HPDE6-E6E7 (cell line): ENCODE measurements at regions not wholly inside any gene's neighbourhood (a gene's known extent, or its start where the extent isn't known, plus 50 kb on each side); places are given as distances from the start of the nearest gene placed in this dataset.
"Not testable (repeated sequence)": the region's sequence is repeated elsewhere in the genome, so short reads cannot be mapped to it uniquely, and the experiment has no call there.

Experiments used
- DNase-seq: peaks from one replicate; pipeline ENCODE4 v3.0.0; 2011; ENCODE audit warnings: missing footprints; ENCODE audit errors: extremely low spot score

GRCh38 chr6:27630727-27631608, 158.1 kb upstream of the ZNF184 start:
- DNase-seq = peak; percentile 78

- no peak for DNase-seq
Observed at GRCh38 chr6:27624694-27625262, 151.9 kb upstream of the ZNF184 start.

GRCh38 chr6:27623103-27623502, 150.2 kb upstream of the ZNF184 start:
- DNase-seq = no peak

- no peak for DNase-seq
Observed at GRCh38 chr6:27619436-27619835, 146.5 kb upstream of the ZNF184 start.

- no peak for DNase-seq
Observed at GRCh38 chr6:27617700-27618689, 145.1 kb upstream of the ZNF184 start.

GRCh38 chr6:27617046-27617687, 144.3 kb upstream of the ZNF184 start:
- DNase-seq = peak; percentile 10

GRCh38 chr6:27616328-27617045, 143.6 kb upstream of the ZNF184 start:
- DNase-seq = no peak

- DNase-seq = no peak
Observed at GRCh38 chr6:27611451-27611850, 138.5 kb upstream of the ZNF184 start.

- peak; percentile 49 for DNase-seq
Observed at GRCh38 chr6:27608916-27609883, 136.3 kb upstream of the ZNF184 start.

GRCh38 chr6:27605401-27606342, 132.8 kb upstream of the ZNF184 start:
- peak; percentile 47 for DNase-seq

GRCh38 chr6:27604986-27605385, 132.1 kb upstream of the ZNF184 start:
- DNase-seq = peak; percentile 14

GRCh38 chr6:27601668-27602254, 128.9 kb upstream of the ZNF184 start:
- no peak for DNase-seq

- DNase-seq = no peak
Observed at GRCh38 chr6:27599859-27600532, 127.1 kb upstream of the ZNF184 start.

GRCh38 chr6:27597031-27597567, 124.2 kb upstream of the ZNF184 start:
- not testable (repeated sequence) for DNase-seq

- no peak for DNase-seq
Observed at GRCh38 chr6:27593861-27594260, 121.0 kb upstream of the ZNF184 start.

GRCh38 chr6:27593200-27593818, 120.4 kb upstream of the ZNF184 start:
- no peak for DNase-seq
